Karpas-422 (cell line): ENCODE measurements at regions not wholly inside any gene's neighbourhood (a gene's known extent, or its start where the extent isn't known, plus 50 kb on each side); places are given as distances from the start of the nearest gene placed in this dataset.

ENCODE experiments used
- DNase-seq: peaks from one replicate; pipeline ENCODE4 v3.0.0-alpha.2; 2015
- H2AFZ ChIP-seq: fragments of 200-600 bp; sonication (generic); 2 replicates; pipeline ENCODE4 v1.6.1; 2014; ENCODE audit warnings: antibody characterized with exemption, low read length, mixed read lengths
- H3K27ac ChIP-seq: fragments of 200-600 bp; sonication (generic); 2 replicates; pipeline ENCODE4 v1.5.1; 2014; ENCODE audit warnings: mild to moderate bottlenecking, low read length, moderate library complexity
- H3K27me3 ChIP-seq: fragments of 200-600 bp; sonication (generic); 2 replicates; pipeline ENCODE4 v1.6.1; 2014; ENCODE audit warnings: low read length, mixed read lengths
- H3K36me3 ChIP-seq: fragments of 200-600 bp; sonication (generic); 2 replicates; pipeline ENCODE4 v1.6.1; 2014; ENCODE audit warnings: low read length, mixed read lengths; ENCODE audit not compliant: insufficient read depth
- H3K4me1 ChIP-seq: fragments of 200-600 bp; sonication (generic); 2 replicates; pipeline ENCODE4 v1.6.1; 2014; ENCODE audit warnings: mild to moderate bottlenecking, low read length, mixed read lengths
- H3K4me2 ChIP-seq: fragments of 200-600 bp; sonication (generic); 2 replicates; pipeline ENCODE4 v1.6.1; 2014; ENCODE audit warnings: low read length, low read depth, mild to moderate bottlenecking; ENCODE audit not compliant: poor library complexity, severe bottlenecking
- H3K4me3 ChIP-seq: fragments of 200-600 bp; sonication (generic); 2 replicates; pipeline ENCODE4 v1.5.1; 2014; ENCODE audit warnings: mild to moderate bottlenecking, antibody characterized with exemption, low read length, mixed read lengths
- H3K79me2 ChIP-seq: fragments of 200-600 bp; sonication (generic); 2 replicates; pipeline ENCODE4 v1.6.1; 2014; ENCODE audit warnings: mild to moderate bottlenecking, low read length, mixed read lengths
- H3K9ac ChIP-seq: fragments of 200-600 bp; sonication (generic); 2 replicates; pipeline ENCODE4 v1.6.0; 2014; ENCODE audit warnings: low read length
- H3K9me2 ChIP-seq: fragments of 200-600 bp; sonication (generic), shearing (Covaris generic); replicated peaks from 2 replicates; pipeline ENCODE4 v1.6.0; 2014; ENCODE audit warnings: mild to moderate bottlenecking, low read length, moderate library complexity; ENCODE audit not compliant: insufficient read depth
- H3K9me3 ChIP-seq: fragments of 300-700, 200-600 bp; sonication (generic); 2 replicates; pipeline ENCODE4 v1.6.1; 2014; ENCODE audit warnings: low read length, mixed read lengths
- H4K20me1 ChIP-seq: fragments of 200-600 bp; sonication (generic); 2 replicates; pipeline ENCODE4 v1.6.1; 2014; ENCODE audit warnings: mild to moderate bottlenecking, antibody characterized with exemption, low read length, low read depth; ENCODE audit not compliant: insufficient read depth

DNA sequence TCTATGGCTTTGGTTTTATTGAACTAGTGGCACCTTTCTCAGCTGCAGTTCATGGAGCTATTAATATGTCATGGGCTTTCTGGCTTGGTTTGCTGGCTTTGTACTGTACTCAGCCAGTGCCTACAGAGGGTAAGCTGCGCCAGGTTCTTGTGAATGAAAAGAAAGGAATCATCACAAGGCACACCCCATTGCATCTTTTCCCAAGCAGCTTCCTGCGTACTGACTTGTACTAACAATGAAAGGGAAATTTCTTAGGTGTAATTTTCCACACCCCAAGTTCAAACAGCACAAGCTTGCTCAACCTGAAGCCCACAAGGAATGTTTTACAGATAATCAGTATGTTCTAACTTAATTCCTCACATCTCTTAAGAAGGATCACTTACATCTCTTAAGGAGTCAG, 78.0 kb upstream of the TNFSF18 start:
- Histone ChIP-seq H3K9me2 (no peaks in the 10 kb centered on the region), H2AFZ (no peak overlapping the region), H3K36me3 (no peaks in the 10 kb centered on the region), H3K27ac (no peak overlapping the region), H3K9me3 (no peaks in the 10 kb centered on the region), H4K20me1 (no peaks in the 10 kb centered on the region), H3K4me3 (no peak overlapping the region), H3K4me1 (no peaks in the 10 kb centered on the region), H3K27me3 (no peaks in the 10 kb centered on the region), H3K9ac (no peak overlapping the region), H3K79me2 (no peaks in the 10 kb centered on the region), H3K4me2 (no peak overlapping the region)
- no peak for DNase-seq

DNA sequence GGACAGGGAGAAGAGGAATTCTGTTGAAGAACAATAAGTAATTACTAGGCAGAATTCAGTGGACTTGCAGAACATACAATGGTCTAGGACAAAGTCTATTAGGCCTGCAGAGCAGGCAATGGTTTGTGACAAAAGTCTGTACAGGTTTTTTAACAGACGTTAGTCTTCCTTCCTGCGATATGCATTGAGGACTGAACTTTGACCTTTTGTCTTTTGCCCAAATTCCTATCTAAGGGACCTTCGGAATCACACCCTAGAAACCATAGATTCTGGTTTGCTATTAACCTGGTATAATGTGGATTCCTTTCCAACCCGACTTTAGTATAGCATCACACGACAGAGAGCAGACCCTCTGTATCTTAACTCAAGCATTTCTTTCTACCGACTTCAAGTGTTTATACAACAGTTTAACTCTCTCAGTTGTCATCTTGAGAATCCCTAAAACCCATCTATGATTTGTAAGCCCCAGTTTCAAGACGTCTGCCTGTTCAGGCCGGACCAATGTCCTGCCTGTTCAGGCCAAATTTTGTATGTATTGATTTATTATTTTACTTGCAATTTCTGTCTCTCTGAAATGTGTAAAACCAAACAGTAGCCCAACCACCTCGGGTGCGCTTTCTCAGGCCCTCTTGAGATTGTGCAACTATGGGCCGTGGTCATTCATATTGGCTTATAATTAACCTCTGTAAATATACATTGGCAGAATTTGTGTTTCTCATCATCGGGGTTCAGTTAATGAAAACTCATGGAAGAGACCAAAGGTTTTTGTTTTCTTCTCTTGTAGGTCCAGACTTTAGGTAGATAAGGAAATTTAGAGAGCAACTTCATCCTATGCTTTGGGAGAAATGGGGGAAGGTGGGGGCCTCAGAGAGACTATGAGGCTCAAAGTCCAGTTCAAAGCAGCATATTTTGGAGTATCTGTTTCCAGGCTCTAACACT, 76.9 kb upstream of the TNFSF18 start:
- no peaks in the 10 kb centered on the region for H3K27me3 ChIP-seq
- no peaks in the 10 kb centered on the region for H3K36me3 ChIP-seq
- no peak overlapping the region for H3K4me3 ChIP-seq
- no peaks in the 10 kb centered on the region for H3K9me3 ChIP-seq
- DNase-seq: no peak
- peaks cover 8% of the 10 kb centered on the region for H3K4me1 ChIP-seq
- no peak overlapping the region for H3K9ac ChIP-seq
- no peaks in the 10 kb centered on the region for H3K9me2 ChIP-seq
- no peak overlapping the region for H3K4me2 ChIP-seq
- no peak overlapping the region for H2AFZ ChIP-seq
- no peaks in the 10 kb centered on the region for H3K79me2 ChIP-seq
- H4K20me1 ChIP-seq: no peaks in the 10 kb centered on the region
- no peak overlapping the region for H3K27ac ChIP-seq

DNA sequence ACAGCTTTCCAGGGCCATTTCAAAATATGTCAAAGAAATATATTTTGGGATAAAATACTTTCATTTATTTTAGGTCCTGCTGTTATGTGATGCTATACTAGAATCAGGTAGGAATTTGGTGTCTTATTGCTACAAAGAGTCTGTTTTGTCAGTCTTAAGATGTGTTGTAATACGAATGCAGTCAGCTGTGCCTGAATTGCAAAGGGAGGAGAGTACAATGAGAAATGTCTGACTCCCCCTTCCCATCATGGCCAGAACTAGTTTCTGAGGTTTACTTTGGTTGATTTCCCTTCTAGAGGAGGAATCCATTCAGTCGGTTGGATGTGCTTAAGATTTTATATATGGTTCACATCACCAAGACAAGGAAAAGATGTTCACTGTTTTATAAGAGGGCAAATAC, 75.7 kb upstream of the TNFSF18 start:
- no peaks in the 10 kb centered on the region for H3K9me2 ChIP-seq
- H3K27me3 ChIP-seq: no peaks in the 10 kb centered on the region
- DNase-seq: no peak
- no peaks in the 10 kb centered on the region for H3K36me3 ChIP-seq
- no peak overlapping the region for H3K4me3 ChIP-seq
- H2AFZ ChIP-seq: no peak overlapping the region
- no peaks in the 10 kb centered on the region for H3K79me2 ChIP-seq
- no peak overlapping the region for H3K9ac ChIP-seq
- peaks cover 12% of the 10 kb centered on the region for H3K4me1 ChIP-seq
- no peaks in the 10 kb centered on the region for H4K20me1 ChIP-seq
- no peak overlapping the region for H3K27ac ChIP-seq
- H3K9me3 ChIP-seq: no peaks in the 10 kb centered on the region
- H3K4me2 ChIP-seq: no peak overlapping the region

DNA sequence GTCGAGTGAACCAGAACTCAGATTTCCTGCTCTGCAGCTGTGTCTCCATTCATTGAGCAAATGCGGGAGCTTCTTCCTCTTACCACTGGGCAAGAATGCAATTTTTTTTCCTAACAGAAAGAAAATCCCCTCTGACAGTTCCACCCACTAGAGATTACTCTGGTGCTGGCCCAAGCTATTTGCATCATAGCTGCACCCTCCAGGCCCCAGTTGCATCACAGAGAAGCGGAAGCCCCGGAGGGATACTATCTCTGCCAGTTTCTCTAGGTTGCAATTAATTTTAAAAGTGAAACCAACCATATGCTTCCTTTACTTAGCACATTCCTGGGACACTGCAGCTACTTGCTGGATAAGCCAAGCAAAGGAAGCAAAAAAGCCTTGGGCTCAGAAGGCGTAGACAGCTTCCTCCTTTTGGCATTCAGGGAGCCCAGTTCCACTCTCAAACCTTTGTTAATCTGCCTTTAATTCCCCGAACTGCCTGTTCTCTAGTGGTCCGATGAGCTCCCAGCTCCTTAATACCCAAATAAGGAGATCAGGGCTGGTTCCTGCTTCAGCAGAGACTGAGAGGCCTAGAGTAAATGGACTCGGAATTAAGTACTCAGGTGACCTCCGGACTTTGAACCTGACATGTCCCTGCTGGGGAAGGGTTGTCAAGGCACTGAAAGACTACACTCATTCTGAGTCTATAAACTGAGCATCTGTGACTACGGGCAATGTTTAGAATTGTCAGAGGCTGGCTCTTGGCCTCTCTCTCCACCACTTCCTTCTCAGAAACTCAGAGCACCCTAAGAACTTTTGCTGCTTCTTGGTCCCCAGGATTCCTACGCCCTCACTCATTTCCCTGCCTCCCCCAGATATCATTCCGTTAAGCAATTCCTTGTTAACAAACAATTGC, 72.5 kb upstream of the TNFSF18 start:
- no peaks in the 10 kb centered on the region for H4K20me1 ChIP-seq
- H3K79me2 ChIP-seq: no peaks in the 10 kb centered on the region
- H3K27ac ChIP-seq: no peak overlapping the region
- H3K4me1 ChIP-seq: peaks cover 19% of the 10 kb centered on the region
- no peaks in the 10 kb centered on the region for H3K9me3 ChIP-seq
- H3K4me3 ChIP-seq: peak overlapping the region; percentile 5; the same call in 1 of the 2 replicates
- H3K36me3 ChIP-seq: no peaks in the 10 kb centered on the region
- H3K9me2 ChIP-seq: no peaks in the 10 kb centered on the region
- DNase-seq: peak; percentile 44
- no peaks in the 10 kb centered on the region for H3K27me3 ChIP-seq
- H2AFZ ChIP-seq: no peak overlapping the region
- 0 out of 2 replicates have a peak overlapping the region, but pooled peaks have one; percentile 8 for H3K9ac ChIP-seq
- peak overlapping the region; percentile 18 for H3K4me2 ChIP-seq

DNA sequence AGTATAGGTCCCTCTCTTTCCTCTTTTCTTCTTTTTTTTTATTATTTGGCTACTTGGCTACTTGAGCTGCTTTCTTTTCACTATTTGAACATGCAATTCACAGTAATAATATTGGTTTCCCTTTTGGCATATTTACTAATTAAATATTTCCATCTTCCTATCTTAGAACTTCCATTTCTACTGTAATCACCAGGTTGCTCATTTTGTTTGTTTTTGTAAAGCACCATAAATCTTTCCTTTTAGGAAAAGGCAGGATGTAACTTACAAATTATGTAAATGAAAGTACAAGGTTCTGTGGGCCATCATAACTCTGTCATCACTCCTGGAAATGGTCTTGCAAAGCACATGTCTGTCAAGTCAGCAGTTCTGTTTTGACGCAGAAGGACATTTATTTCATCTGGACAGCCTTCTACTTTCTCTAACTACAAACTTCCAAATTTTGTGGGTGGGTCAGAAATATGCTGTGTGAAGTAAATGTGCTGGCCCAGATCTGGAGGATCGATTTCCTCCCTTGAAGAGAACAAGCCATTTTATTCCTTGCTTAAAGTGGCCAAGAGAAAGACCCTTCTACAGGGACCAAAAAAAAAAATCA, 71.7 kb upstream of the TNFSF18 start:
- no peak overlapping the region for H2AFZ ChIP-seq
- DNase-seq: no peak

DNA sequence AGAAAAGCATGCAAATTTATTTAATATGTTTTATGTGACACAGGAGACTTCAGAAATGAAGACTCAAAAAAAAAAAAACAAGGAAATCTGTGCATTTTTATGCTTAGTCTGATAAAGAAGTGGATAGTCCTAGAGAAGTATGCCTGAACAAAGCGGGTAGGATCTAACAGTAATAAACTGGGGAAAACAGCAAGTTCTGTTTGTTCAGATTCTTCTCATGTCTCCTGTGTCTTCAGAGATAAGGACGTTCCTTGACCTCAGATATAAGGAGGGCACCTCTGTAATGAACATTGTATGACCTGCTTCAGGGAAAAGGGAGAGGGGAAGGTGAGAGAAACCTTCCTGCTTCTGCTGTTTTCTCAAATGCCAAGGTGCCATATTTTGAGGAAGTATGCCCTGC, 67.7 kb upstream of the TNFSF18 start:
- DNase-seq: no peak
- no peak overlapping the region for H2AFZ ChIP-seq

More for the DNA sequence above, 71.7 kb upstream of the TNFSF18 start:
- Histone ChIP-seq H3K9me3 (no peaks in the 10 kb centered on the region), H3K4me1 (peaks cover 19% of the 10 kb centered on the region), H3K9me2 (no peaks in the 10 kb centered on the region), H3K36me3 (no peaks in the 10 kb centered on the region), H3K4me3 (peak overlapping the region; percentile 5; the same call in 1 of the 2 replicates), H3K27ac (no peak overlapping the region), H3K79me2 (no peaks in the 10 kb centered on the region), H3K9ac (0 out of 2 replicates have a peak overlapping the region, but pooled peaks have one; percentile 8), H3K4me2 (peak overlapping the region; percentile 18), H4K20me1 (no peaks in the 10 kb centered on the region), H3K27me3 (no peaks in the 10 kb centered on the region)

DNA sequence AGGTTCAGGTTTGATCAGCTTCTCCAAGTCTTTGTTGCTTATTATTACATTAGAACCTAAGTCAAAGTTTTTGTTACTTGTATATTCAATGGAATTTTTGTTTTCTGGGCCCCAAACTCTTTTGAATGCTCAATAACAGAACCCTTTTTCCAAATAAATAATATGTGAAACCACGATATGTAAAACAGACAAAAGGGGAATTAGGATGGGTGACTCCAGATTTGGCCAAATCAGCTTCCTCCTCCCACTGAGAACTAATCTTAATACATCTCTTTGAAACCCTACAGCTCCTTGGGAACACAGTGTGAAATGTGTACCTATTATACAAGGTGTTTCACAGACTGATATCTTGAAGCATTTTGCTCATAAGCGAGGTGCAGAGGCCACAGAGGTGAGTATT, 67.0 kb upstream of the TNFSF18 start:
- DNase-seq: no peak
- H3K4me2 ChIP-seq: no peak overlapping the region

More for the DNA sequence above, 67.7 kb upstream of the TNFSF18 start:
- Histone ChIP-seq H3K36me3 (no peaks in the 10 kb centered on the region), H4K20me1 (no peaks in the 10 kb centered on the region), H3K4me2 (no peak overlapping the region), H3K27me3 (no peaks in the 10 kb centered on the region), H3K27ac (no peak overlapping the region), H3K79me2 (no peaks in the 10 kb centered on the region), H3K9me3 (no peaks in the 10 kb centered on the region), H3K9ac (no peak overlapping the region), H3K4me1 (peaks cover 19% of the 10 kb centered on the region), H3K9me2 (no peaks in the 10 kb centered on the region), H3K4me3 (no peak overlapping the region)

More for the DNA sequence above, 67.0 kb upstream of the TNFSF18 start:
- H4K20me1 ChIP-seq: no peaks in the 10 kb centered on the region
- H3K9ac ChIP-seq: no peak overlapping the region
- peaks cover 12% of the 10 kb centered on the region for H3K4me1 ChIP-seq
- no peak overlapping the region for H3K4me3 ChIP-seq
- no peaks in the 10 kb centered on the region for H3K9me3 ChIP-seq
- no peaks in the 10 kb centered on the region for H3K36me3 ChIP-seq
- no peaks in the 10 kb centered on the region for H3K27me3 ChIP-seq
- no peaks in the 10 kb centered on the region for H3K79me2 ChIP-seq
- H3K27ac ChIP-seq: no peak overlapping the region
- no peaks in the 10 kb centered on the region for H3K9me2 ChIP-seq
- H2AFZ ChIP-seq: no peak overlapping the region
